ENCODE measurements at regions not wholly inside any gene's neighbourhood (a gene's known extent, or its start where the extent isn't known, plus 50 kb on each side); places are given as distances from the start of the nearest gene placed in this dataset.

GRCh38 chr3:82293435-82293834 lies 532.0 kb upstream of the GBE1 start:
- no peak for TF ChIP-seq CTCF (IDR thresholded peaks at IDR 0.05; ENCODE audit: low read depth, low read length, missing control alignments)
- DNase-seq (ENCODE audit: extremely low read depth, low read depth): no peak
- H3K4me3 ChIP-seq (replicated peaks; ENCODE audit: low read depth, low read length): no peak overlapping the region

GRCh38 chr3:82287562-82287961 lies 526.1 kb upstream of the GBE1 start:
- DNase-seq (ENCODE audit: extremely low read depth, low read depth): no peak
- no peak overlapping the region for H3K4me3 ChIP-seq (replicated peaks; ENCODE audit: low read depth, low read length)
- TF ChIP-seq CTCF (IDR thresholded peaks at IDR 0.05; ENCODE audit: low read depth, low read length, missing control alignments): no peak

GRCh38 chr3:82281205-82281604 lies 519.8 kb upstream of the GBE1 start:
- DNase-seq (ENCODE audit: extremely low read depth, low read depth): no peak
- H3K4me3 ChIP-seq (replicated peaks; ENCODE audit: low read depth, low read length): no peak overlapping the region
- TF ChIP-seq CTCF (IDR thresholded peaks at IDR 0.05; ENCODE audit: low read depth, low read length, missing control alignments): no peak

- no peak overlapping the region for H3K4me3 ChIP-seq (replicated peaks; ENCODE audit: low read depth, low read length)
- TF ChIP-seq CTCF (IDR thresholded peaks at IDR 0.05; ENCODE audit: low read depth, low read length, missing control alignments): no peak
- no peak for DNase-seq (ENCODE audit: extremely low read depth, low read depth)
Observed at GRCh38 chr3:82276992-82277391, 515.5 kb upstream of the GBE1 start.

- TF ChIP-seq CTCF (IDR thresholded peaks at IDR 0.05; ENCODE audit: low read depth, low read length, missing control alignments): no peak
- no peak overlapping the region for H3K4me3 ChIP-seq (replicated peaks; ENCODE audit: low read depth, low read length)
- no peak for DNase-seq (ENCODE audit: extremely low read depth, low read depth)
Observed at GRCh38 chr3:82274897-82275296, 513.5 kb upstream of the GBE1 start.

- no peak for DNase-seq (ENCODE audit: extremely low read depth, low read depth)
- no peak for TF ChIP-seq CTCF (IDR thresholded peaks at IDR 0.05; ENCODE audit: low read depth, low read length, missing control alignments)
- no peak overlapping the region for H3K4me3 ChIP-seq (replicated peaks; ENCODE audit: low read depth, low read length)
Observed at GRCh38 chr3:82265747-82266146, 504.3 kb upstream of the GBE1 start.

GRCh38 chr3:82262193-82262592 lies 500.7 kb upstream of the GBE1 start:
- H3K4me3 ChIP-seq (replicated peaks; ENCODE audit: low read depth, low read length): no peak overlapping the region
- TF ChIP-seq CTCF (IDR thresholded peaks at IDR 0.05; ENCODE audit: low read depth, low read length, missing control alignments): no peak
- no peak for DNase-seq (ENCODE audit: extremely low read depth, low read depth)

Data from HFF-Myc (cell line).